ENCODE measurements at regions not wholly inside any gene's neighbourhood (a gene's known extent, or its start where the extent isn't known, plus 50 kb on each side); places are given as distances from the start of the nearest gene placed in this dataset.

DNA sequence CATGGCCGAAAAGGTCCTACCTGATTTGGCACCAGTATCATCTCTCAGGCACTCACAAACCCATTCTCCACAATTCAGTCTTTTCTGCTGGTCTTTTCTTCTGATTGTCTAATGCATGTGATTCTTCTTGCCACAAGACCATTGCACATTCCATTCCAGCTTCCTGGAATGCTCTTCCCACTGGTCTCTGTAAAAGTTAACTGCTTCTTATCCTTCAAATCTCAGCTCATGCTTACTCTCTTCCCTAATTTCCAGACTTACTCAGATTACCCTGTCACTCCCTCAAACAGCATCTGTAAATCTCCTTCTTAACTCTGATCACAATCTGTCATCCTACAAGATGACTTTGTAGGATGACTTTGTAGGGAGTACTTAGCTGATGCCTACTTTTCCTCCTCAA is 320.2 kb downstream of the MAP2K6 start:
- H3K27me3 ChIP-seq (ENCODE audit: control insufficient read depth in 2 of 2, insufficient read depth in 2 of 2, low read length in 2 of 2), result no peaks in the 10 kb centered on the region
- CTCF ChIA-PET (ENCODE audit: low intra/inter-chr PET ratio), result no interaction called here
- no peaks in the 10 kb centered on the region for H3K4me1 ChIP-seq (replicated peaks in 1 of 2; ENCODE audit: control insufficient read depth in 2 of 2, insufficient read depth in 2 of 2, low read length in 2 of 2)
- POLR2A ChIA-PET, result no interaction called here
- H3K4me2 ChIP-seq (ENCODE audit: insufficient read depth, low read length), result no peak overlapping the region
- H2AFZ ChIP-seq (ENCODE audit: low read depth, low read length), result no peak overlapping the region
- H3K9me3 ChIP-seq (replicated peaks; ENCODE audit: control insufficient read depth, insufficient read depth, low read depth, low read length), result no peaks in the 10 kb centered on the region
- H4K20me1 ChIP-seq (replicated peaks; ENCODE audit: control insufficient read depth, insufficient read depth, low read length), result no peaks in the 10 kb centered on the region
- no peak for FAIRE-seq
- DNase-seq (ENCODE audit: extremely low read depth in 1 of 4, low spot score in 3 of 4), result no peak
- no peak overlapping the region for H3K9ac ChIP-seq (ENCODE audit: insufficient read depth in 1 of 2, low read depth in 2 of 2, low read length in 2 of 2)
- 0% methylated on average over 1 of the region's 1 CpG for WGBS (ENCODE audit: insufficient coverage, low coverage, missing lambda C conversion rate)
- no peaks in the 10 kb centered on the region for H3K9me1 ChIP-seq (ENCODE audit: control insufficient read depth, insufficient read depth, low read length)
- no peak overlapping the region for H3K4me3 ChIP-seq
- no TSS peak for BruUV-seq (replicated peaks)
- no peak overlapping the region for H3K27ac ChIP-seq (ENCODE audit: extremely low read depth, low read depth, low read length)
- no peaks in the 10 kb centered on the region for H3K36me3 ChIP-seq (ENCODE audit: control insufficient read depth, insufficient read depth, low read length)
- in situ Hi-C loops (cut with MboI) (no loop called here), intact Hi-C loops (cut with micrococcal nuclease) (no loop called here)
- H3K79me2 ChIP-seq (ENCODE audit: control insufficient read depth, insufficient read depth, low read length), result no peaks in the 10 kb centered on the region
- TF ChIP-seq MCM5 (IDR thresholded peaks at IDR 0.05; ENCODE audit: low read depth) (no peak), HMGXB4 (CRISPR knock-in tag; IDR thresholded peaks at IDR 0.05) (no peak), IRF2 (CRISPR knock-in tag; IDR thresholded peaks at IDR 0.05) (no peak), CXXC5 (CRISPR knock-in tag; IDR thresholded peaks at IDR 0.05) (no peak), PTTG1 (tag; IDR thresholded peaks at IDR 0.05; ENCODE audit: low read depth) (no peak), NFE2 (IDR thresholded peaks at IDR 0.05; ENCODE audit: low read depth) (no peak), RHOXF2B (CRISPR knock-in tag; conservative IDR thresholded peaks at IDR 0.05) (no peak), SIN3B (IDR thresholded peaks at IDR 0.05; ENCODE audit: low read depth) (no peak), TAL1 (IDR thresholded peaks at IDR 0.05) (no peak), BACH1 (tag; IDR thresholded peaks at IDR 0.05) (no peak), BDP1 (IDR thresholded peaks at IDR 0.05; ENCODE audit: insufficient read depth, insufficient read length) (no peak), NRF1 (conservative IDR thresholded peaks at IDR 0.05 in 1 of 2, IDR thresholded peaks at IDR 0.05 in 1 of 2) (no peak), POLR2G (IDR thresholded peaks at IDR 0.05; ENCODE audit: low read depth, low read length) (no peak), ZNF140 (CRISPR knock-in tag; IDR thresholded peaks at IDR 0.05) (no peak), CAMTA2 (CRISPR knock-in tag; conservative IDR thresholded peaks at IDR 0.05) (no peak), POLR2AphosphoS2 (IDR thresholded peaks at IDR 0.05; ENCODE audit: low read length) (no peak)
- TF ChIP-seq, protein P1, sequence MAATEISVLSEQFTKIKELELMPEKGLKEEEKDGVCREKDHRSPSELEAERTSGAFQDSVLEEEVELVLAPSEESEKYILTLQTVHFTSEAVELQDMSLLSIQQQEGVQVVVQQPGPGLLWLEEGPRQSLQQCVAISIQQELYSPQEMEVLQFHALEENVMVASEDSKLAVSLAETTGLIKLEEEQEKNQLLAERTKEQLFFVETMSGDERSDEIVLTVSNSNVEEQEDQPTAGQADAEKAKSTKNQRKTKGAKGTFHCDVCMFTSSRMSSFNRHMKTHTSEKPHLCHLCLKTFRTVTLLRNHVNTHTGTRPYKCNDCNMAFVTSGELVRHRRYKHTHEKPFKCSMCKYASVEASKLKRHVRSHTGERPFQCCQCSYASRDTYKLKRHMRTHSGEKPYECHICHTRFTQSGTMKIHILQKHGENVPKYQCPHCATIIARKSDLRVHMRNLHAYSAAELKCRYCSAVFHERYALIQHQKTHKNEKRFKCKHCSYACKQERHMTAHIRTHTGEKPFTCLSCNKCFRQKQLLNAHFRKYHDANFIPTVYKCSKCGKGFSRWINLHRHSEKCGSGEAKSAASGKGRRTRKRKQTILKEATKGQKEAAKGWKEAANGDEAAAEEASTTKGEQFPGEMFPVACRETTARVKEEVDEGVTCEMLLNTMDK (IDR thresholded peaks at IDR 0.05; ENCODE audit: borderline replicate concordance, insufficient read depth, low read depth, low read length, poor library complexity, severe bottlenecking), result no peak
- TF ChIP-seq, protein P2, sequence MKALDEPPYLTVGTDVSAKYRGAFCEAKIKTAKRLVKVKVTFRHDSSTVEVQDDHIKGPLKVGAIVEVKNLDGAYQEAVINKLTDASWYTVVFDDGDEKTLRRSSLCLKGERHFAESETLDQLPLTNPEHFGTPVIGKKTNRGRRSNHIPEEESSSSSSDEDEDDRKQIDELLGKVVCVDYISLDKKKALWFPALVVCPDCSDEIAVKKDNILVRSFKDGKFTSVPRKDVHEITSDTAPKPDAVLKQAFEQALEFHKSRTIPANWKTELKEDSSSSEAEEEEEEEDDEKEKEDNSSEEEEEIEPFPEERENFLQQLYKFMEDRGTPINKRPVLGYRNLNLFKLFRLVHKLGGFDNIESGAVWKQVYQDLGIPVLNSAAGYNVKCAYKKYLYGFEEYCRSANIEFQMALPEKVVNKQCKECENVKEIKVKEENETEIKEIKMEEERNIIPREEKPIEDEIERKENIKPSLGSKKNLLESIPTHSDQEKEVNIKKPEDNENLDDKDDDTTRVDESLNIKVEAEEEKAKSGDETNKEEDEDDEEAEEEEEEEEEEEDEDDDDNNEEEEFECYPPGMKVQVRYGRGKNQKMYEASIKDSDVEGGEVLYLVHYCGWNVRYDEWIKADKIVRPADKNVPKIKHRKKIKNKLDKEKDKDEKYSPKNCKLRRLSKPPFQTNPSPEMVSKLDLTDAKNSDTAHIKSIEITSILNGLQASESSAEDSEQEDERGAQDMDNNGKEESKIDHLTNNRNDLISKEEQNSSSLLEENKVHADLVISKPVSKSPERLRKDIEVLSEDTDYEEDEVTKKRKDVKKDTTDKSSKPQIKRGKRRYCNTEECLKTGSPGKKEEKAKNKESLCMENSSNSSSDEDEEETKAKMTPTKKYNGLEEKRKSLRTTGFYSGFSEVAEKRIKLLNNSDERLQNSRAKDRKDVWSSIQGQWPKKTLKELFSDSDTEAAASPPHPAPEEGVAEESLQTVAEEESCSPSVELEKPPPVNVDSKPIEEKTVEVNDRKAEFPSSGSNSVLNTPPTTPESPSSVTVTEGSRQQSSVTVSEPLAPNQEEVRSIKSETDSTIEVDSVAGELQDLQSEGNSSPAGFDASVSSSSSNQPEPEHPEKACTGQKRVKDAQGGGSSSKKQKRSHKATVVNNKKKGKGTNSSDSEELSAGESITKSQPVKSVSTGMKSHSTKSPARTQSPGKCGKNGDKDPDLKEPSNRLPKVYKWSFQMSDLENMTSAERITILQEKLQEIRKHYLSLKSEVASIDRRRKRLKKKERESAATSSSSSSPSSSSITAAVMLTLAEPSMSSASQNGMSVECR (CRISPR knock-in tag; IDR thresholded peaks at IDR 0.05), result no peak
- ATAC-seq, result no peak

Data from K562 (cell line).